ENCODE measurements at regions not wholly inside any gene's neighbourhood (a gene's known extent, or its start where the extent isn't known, plus 50 kb on each side); places are given as distances from the start of the nearest gene placed in this dataset.

DNA sequence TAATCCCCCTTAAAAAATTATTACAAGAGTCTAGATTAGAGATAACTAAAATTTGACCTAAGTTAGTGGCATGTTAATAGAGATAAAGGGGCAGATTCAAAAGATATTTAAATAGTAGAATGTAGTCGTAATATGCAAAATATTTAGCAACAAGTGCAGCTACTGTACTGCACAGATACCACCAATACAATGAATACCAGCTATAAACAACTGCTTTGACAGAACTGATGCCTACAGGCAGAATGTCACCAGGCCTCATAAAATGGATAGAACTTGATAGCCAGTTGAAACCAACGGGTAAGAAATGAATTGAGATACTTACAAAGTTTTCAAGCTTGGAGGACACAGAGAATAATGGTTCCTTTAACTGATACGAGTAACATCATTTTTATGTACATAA, 249.3 kb upstream of the VEPH1 start:
- TF ChIP-seq POLR2AphosphoS5 (IDR thresholded peaks at IDR 0.05; ENCODE audit: low read depth, low read length), result no peak
- TF ChIP-seq, protein P1, sequence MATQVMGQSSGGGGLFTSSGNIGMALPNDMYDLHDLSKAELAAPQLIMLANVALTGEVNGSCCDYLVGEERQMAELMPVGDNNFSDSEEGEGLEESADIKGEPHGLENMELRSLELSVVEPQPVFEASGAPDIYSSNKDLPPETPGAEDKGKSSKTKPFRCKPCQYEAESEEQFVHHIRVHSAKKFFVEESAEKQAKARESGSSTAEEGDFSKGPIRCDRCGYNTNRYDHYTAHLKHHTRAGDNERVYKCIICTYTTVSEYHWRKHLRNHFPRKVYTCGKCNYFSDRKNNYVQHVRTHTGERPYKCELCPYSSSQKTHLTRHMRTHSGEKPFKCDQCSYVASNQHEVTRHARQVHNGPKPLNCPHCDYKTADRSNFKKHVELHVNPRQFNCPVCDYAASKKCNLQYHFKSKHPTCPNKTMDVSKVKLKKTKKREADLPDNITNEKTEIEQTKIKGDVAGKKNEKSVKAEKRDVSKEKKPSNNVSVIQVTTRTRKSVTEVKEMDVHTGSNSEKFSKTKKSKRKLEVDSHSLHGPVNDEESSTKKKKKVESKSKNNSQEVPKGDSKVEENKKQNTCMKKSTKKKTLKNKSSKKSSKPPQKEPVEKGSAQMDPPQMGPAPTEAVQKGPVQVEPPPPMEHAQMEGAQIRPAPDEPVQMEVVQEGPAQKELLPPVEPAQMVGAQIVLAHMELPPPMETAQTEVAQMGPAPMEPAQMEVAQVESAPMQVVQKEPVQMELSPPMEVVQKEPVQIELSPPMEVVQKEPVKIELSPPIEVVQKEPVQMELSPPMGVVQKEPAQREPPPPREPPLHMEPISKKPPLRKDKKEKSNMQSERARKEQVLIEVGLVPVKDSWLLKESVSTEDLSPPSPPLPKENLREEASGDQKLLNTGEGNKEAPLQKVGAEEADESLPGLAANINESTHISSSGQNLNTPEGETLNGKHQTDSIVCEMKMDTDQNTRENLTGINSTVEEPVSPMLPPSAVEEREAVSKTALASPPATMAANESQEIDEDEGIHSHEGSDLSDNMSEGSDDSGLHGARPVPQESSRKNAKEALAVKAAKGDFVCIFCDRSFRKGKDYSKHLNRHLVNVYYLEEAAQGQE (IDR thresholded peaks at IDR 0.05; ENCODE audit: insufficient read depth in 1 of 2, low read depth in 2 of 2, low read length in 2 of 2), result no peak
- no peak for TF ChIP-seq FOXP2 (optimal IDR thresholded peaks at IDR 0.05; ENCODE audit: borderline replicate concordance, extremely low read depth, extremely low read length, insufficient read depth)
- TF ChIP-seq SIN3A (IDR thresholded peaks at IDR 0.05; ENCODE audit: borderline replicate concordance, insufficient read depth, low read length), result no peak
